Activated CD4-positive, alpha-beta T cell treated with anti-CD3 and anti-CD28 coated beads, Interleukin-2, amount 50 U/mL, for 4 hours (primary cell): ENCODE measurements at regions not wholly inside any gene's neighbourhood (a gene's known extent, or its start where the extent isn't known, plus 50 kb on each side); places are given as distances from the start of the nearest gene placed in this dataset.

ENCODE experiments used
- DNase-seq, 2 experiments: peaks; one replicate each; pipeline ENCODE4 v3.0.0-alpha.2; 2020

GRCh38 chr1:30280572-30280971, 442.8 kb downstream of the MATN1 start:
- no peak for DNase-seq

DNA sequence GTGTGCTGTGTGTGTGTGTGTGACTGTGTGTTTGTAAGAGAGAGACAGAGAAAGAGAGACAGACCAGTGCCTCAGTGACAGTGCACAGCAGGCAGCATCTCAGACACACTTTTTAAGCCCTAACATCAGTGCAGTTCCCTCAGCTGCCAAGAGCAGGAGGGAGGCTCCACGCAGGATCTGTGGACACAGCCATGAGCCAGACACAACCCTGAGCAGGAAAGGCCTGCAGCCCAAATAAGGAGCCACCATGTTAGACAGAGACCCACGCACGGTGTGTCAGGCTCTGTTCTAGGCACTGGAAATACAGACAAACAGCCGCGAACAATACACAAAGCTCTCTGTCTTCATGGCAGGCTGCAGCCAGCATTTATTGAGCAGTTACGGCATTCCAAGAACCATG, 445.5 kb downstream of the MATN1 start:
- no peak for DNase-seq

- no peak for DNase-seq
Observed at GRCh38 chr1:30277415-30277814, 446.0 kb downstream of the MATN1 start.

DNA sequence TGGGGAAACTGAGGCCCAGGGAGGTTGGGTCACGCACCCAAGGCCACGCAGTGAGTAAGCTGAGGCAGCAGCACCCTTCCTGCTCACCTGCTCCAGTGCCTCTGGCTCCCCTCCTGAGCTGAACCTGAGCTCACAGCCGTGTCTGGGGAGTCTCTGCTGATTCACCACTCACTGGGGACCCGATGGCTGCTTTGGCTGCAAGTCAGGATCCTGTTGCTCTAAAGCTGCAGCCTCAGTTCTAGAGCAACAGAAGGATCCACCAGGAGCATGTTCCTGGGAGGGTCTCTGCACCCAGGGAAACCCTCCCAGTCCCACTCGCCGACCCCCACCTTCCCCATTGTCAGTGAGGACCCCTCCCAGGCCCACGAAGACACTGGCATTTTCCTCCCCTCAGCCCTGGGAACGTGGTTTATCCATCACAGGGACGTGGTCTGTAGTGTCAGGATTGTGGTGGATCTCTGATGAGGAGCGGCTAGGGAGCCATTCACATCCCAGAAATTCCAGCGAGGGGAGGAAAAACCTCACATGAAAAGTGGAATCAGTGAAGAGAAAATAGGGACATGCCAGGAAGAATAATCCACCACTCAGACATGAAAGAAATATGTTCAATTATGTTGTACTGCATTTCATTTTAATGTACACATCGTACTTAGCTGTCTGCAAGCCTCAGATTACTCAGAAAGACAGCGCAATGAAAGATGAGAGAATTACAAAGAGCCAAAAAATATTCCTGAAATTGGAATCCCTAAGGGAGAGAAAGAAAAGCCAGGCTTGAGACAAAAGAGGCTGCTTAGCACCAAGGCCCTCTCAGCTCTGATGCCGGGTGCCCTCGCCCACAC, 447.2 kb downstream of the MATN1 start:
- no peak for DNase-seq

- no peak for DNase-seq
Observed at GRCh38 chr1:30274976-30275621, 448.3 kb downstream of the MATN1 start.

DNA sequence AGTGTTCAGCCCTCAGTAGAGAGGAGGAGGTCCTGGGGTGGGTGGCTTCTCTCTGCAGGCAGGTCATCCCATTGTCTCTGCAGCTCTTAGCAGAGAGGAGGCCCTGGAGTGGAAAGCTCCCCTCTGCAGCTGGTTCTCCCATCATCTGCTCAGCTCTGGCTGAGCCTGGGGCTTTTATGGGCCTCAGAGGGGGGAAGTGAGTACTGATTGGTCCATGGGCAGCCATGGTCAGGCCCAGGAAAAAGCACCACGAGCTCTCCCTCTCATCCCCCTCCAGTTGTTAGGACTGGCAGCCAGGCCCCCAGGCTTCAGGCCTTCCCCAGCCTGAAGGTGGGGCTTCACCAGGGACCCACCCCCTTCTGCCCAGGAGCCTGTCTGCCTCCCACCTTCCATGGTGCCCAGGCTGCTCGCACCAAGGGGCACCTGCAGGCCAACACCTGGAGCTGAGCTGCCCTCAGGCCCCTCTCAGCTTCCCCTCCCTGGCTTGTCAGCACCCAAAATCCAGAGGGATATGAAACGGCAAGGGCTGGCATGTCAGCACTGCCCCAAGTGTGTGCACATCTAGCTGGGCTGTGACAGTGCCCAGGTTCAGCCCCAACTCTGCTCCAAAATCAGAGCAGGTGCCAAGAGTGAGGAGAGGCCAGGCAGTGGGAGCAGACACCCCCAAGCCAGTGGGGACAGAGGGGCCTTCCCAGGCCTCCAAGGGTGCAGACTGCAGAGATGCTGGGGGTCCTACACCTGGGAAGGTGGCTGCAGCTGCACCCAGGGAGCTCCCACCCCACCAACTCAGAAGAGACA, 449.0 kb downstream of the MATN1 start:
- no peak for DNase-seq

DNA sequence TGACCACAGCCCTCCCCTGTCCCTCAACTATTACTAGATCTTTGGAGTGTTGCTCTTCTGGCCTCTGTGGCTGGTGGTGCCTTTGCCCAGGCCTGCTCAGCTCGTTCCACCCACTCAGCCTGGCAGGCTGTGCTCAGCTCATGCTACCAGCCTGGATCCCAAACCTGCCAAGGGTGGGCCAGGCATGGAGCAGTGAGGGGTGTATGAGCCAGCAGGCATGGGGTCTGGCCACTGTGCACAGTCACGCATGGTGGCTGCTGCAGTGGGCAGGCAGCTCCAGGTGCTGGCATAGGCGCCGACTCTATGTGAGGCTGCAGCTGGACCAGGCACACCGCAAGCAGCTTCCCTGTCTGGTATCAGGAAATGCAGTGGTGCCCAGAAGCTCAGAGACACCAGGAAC, 449.9 kb downstream of the MATN1 start:
- DNase-seq = no peak

- DNase-seq = no peak
Observed at GRCh38 chr1:30273021-30273325, 450.4 kb downstream of the MATN1 start.

DNA sequence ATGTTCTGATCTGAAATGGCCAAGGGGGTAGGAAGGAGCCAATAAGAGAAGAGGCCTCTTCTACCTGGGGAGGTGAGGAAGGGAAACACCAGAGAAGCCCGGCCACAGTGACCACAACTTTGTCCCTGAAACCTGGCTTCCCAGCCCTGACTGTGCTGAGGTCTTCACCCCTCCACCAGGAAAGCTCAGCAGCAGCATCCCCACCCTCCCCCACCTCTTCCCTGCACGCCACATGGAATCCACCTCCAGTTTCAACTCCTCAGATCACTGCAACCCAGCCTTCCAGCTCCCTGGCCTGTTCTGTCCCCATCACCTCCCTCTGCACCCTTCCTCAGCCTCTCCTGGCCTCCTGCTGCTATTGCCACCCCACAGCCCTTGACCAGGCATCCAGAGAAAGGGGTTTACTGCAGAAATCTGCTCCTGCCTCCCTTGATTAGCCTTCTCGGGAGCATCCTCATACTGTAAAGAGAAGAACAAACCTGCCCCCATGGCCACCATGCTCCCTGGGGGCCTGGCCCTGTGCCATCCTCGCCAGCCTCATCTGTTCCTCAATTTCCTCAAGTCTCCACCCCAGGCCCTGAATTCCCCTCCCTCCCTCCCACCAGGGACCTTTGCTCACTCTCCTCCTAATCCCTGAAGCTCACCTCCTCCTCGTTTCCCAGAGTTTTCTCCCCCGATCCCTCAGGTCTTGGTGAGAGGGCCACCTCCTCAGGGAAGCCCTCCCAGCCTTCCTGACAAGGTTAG, 450.9 kb downstream of the MATN1 start:
- no peak for DNase-seq

DNA sequence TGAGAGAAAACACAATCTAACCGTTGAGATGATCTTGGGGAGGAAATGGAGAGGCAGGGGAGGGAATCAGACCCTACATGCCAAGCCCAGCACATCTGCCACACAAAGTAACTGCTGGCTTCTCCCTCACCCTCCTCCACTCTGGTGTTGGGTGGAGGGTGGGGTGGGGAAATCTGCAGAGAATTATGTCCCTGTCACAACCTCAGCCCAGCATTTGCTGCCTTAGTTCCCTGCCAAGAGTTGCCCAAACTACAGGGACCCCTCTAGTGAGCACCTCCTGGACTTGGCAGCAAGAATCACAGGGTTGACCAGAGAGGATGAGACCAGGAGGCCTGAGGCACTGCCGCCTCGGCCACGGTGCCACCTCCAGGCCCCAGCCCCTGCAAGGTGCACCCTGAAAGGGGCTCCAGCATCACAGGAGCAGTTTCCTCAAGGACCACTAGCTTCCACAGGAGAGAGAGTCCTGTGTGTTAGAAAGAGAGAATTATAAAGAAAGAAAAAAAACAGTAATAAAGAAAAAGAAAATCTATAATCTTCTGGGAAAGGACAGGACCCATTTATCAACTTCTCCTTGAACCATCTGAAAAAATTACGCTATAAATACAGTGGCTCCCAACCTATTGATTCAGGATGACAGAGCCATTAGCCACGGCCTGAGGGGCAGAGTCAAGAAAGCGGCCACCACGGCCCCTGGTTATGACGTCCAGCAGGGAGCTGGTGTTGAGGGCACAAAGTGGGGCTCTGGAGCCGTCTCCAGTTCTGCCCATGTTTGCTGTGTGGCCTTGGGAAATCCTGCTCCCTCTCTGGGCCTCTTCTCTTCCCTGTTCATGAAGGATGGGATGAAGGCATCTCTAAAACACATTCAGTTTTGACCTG, 451.7 kb downstream of the MATN1 start:
- no peak for DNase-seq

DNA sequence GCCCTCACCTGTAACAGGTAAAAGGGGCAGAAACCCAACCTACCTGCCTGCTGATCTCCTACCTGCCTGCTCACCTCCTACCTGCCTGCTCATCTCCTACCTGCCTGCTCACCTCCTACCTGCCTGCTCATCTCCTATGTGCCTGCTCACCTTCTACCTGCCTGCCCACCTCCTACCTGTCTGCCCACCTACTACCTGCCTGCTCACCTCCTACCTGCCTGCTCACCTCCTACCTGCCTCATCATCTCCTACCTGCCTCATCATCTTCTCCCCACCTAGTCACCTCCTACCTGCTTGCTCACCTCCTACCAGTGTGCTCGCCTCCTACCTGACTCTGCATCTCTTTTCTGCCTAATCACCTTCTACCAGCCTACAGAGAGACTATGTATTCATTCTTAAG, 452.9 kb downstream of the MATN1 start:
- no peak for DNase-seq

DNA sequence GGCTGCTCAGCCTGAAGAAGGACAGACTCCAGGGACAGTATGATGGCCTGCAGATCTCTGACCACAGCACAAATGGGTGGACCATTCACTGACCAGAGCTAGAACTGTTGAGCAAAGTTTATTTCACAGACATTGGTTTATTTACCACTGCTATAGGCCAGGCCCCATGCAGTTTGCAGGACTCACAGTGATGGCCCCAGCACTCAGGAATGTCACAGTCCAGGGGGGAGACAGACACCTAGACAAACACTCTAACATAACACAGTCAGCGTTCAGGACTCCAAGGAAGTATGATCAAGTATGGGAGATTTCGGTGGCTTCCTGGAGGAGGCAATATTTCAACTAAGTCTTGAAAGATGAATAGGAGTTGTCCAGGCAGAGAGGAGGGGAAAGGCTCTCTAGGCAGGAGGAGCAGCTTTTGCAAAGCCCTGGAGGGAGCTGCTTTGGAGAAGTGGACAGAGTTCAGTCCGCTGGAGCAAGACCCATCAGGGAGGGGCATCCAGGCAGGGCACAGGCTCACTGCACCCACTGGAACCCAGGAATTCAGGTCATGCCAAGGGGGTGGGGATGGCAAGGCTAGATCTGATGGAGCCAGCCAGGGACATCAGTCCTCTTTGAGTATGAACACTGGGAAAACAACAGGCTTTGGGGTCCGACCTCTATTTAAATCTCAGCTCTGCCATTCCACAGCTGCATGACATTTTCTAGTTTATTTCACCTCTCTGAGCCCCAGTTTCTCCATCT, 454.3 kb downstream of the MATN1 start:
- no peak for DNase-seq

DNA sequence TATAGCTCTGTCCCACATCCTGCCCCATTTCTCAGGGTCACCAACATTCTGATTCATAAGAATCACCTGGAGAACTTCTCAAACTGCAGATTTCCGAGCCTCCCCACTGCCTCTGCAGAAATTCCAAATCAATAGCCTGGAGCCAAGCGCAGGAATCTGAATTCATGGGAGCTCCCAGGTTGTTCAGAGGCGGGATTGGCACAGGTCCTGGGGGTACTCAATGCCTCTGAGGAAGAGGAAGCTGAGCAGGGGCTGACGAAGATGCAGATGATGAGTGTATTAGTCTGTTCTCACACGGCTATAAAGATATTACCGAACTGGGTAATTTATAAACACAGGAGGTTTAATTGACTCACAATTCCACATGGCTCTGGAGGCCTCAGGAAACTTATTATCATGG, 455.5 kb downstream of the MATN1 start:
- DNase-seq = no peak

- no peak for DNase-seq
Observed at GRCh38 chr1:30267046-30267445, 456.3 kb downstream of the MATN1 start.

- no peak for DNase-seq
Observed at GRCh38 chr1:30265127-30266070, 458.0 kb downstream of the MATN1 start.

DNA sequence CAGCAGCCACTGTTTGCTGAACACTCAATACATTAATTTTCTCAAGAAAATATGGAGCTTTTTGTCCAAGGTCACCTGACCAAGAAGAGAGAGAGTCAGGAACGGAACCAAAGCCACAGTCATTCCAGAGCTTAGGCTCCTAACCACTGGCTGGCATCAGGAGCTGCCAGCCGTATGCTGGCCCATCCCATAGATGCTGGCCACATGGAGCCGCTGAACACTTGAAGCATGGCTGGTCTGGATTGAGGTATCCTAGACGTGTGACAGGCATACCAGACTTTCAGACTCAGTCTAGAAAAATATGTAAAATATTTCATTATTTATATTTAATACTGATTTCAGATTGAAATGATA, 458.7 kb downstream of the MATN1 start:
- DNase-seq = no peak

GRCh38 chr1:30263888-30264671, 459.3 kb downstream of the MATN1 start:
- DNase-seq = no peak

DNA sequence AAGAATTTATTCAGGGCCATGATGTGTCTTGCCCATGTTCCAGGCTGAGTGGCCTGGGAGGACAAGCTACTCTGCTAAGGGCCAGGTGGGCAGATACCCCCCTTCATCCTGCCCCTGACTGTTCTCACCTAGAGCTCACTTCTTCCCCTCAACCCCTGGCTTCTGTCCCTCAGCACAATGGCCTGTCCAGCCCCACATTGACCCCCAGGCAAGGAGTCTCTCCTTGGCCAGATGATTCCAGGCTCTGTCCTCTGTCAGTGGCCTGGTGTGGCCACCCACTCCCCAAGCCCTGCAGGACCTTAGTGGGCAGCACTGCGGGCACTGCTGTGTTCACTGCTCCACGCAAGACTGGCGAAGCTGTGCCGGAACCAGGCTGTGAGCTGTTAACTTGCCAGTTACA, 460.0 kb downstream of the MATN1 start:
- no peak for DNase-seq

DNA sequence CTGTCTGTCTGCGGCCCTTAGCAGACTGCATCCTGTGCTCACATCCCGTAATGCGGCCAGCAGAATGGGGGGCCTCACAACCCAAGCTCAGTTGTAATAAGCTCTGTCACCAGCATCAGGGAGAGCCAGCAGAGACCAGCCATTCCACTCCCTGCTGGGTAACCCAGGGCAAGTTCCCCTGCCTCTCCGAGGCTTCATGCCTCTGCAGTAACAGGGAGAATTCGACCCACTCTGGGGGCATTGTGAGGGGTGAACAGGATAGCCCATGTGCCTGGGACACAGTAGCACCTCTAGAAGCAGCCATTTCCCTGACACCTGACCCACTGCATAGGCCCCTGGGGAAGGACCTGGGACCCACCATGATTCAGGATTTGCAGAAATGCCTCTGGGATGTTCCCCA, 461.2 kb downstream of the MATN1 start:
- no peak for DNase-seq

GRCh38 chr1:30260318-30260717, 463.1 kb downstream of the MATN1 start:
- DNase-seq = no peak
